RWPE2 (cell line): ENCODE measurements at regions not wholly inside any gene's neighbourhood (a gene's known extent, or its start where the extent isn't known, plus 50 kb on each side); places are given as distances from the start of the nearest gene placed in this dataset.

ENCODE experiments used
- ATAC-seq: fragments of 200-7000 bp; cut with Tn5 transposase; 3 replicates; pipeline ENCODE4 v1.9.1; 2021; ENCODE audit warnings: low read depth
- DNase-seq: peaks from one replicate; pipeline ENCODE4 v3.0.0-alpha.2; 2020; ENCODE audit warnings: low spot score
- H3K27ac ChIP-seq: fragments of 450-650 bp; 2 replicates; pipeline ENCODE4 v1.5.1; 2017; ENCODE audit warnings: mild to moderate bottlenecking; ENCODE audit not compliant: poor library complexity, severe bottlenecking
- H3K27me3 ChIP-seq: fragments of 250-450 bp; sonication (Bioruptor Pico); 2 replicates; pipeline ENCODE4 v1.5.1; 2021; ENCODE audit warnings: mild to moderate bottlenecking, moderate library complexity; ENCODE audit not compliant: insufficient read depth, poor library complexity, severe bottlenecking
- H3K36me3 ChIP-seq: fragments of 250-450 bp; sonication (Bioruptor Pico); 2 replicates; pipeline ENCODE4 v1.5.1; 2020; ENCODE audit warnings: low read depth, mild to moderate bottlenecking, moderate library complexity
- H3K4me1 ChIP-seq: fragments of 250-450 bp; sonication (Bioruptor Pico); 2 replicates; pipeline ENCODE4 v1.5.1; 2021; ENCODE audit warnings: mild to moderate bottlenecking, moderate library complexity; ENCODE audit not compliant: insufficient read depth, poor library complexity, severe bottlenecking
- H3K4me3 ChIP-seq: fragments of 250-450 bp; sonication (Bioruptor Pico); 2 replicates; pipeline ENCODE4 v1.5.1; 2021; ENCODE audit warnings: mild to moderate bottlenecking, moderate library complexity; ENCODE audit not compliant: severe bottlenecking
- H3K9me3 ChIP-seq: fragments of 250-450 bp; sonication (Bioruptor Pico); 2 replicates; pipeline ENCODE4 v1.5.1; 2021; ENCODE audit warnings: mild to moderate bottlenecking, moderate library complexity; ENCODE audit not compliant: severe bottlenecking
- CTCF ChIP-seq: fragments of 450-650 bp; IDR thresholded peaks from one replicate; pipeline ENCODE4 v1.5.1; 2017; ENCODE audit warnings: mild to moderate bottlenecking, moderate library complexity; ENCODE audit not compliant: poor library complexity, severe bottlenecking

- H3K27ac ChIP-seq, result no peak overlapping the region
- no peaks in the 10 kb centered on the region for H3K36me3 ChIP-seq
- ATAC-seq (no peak), DNase-seq (no peak)
- no peaks in the 10 kb centered on the region for H3K27me3 ChIP-seq
- no peaks in the 10 kb centered on the region for H3K9me3 ChIP-seq
- no peak for TF ChIP-seq CTCF
- H3K4me3 ChIP-seq, result no peak overlapping the region
- H3K4me1 ChIP-seq, result no peaks in the 10 kb centered on the region
Observed at GRCh38 chr15:56844471-56844870, 74.0 kb upstream of the TCF12 start.

GRCh38 chr15:56839641-56840040 lies 78.8 kb upstream of the TCF12 start:
- H3K4me3 ChIP-seq, result no peak overlapping the region
- H3K27ac ChIP-seq, result no peak overlapping the region
- H3K4me1 ChIP-seq, result no peaks in the 10 kb centered on the region
- ATAC-seq (no peak), DNase-seq (no peak)
- no peaks in the 10 kb centered on the region for H3K27me3 ChIP-seq
- TF ChIP-seq CTCF, result no peak
- H3K36me3 ChIP-seq, result no peaks in the 10 kb centered on the region
- H3K9me3 ChIP-seq, result no peaks in the 10 kb centered on the region

GRCh38 chr15:56839099-56839498 lies 79.3 kb upstream of the TCF12 start:
- TF ChIP-seq CTCF, result no peak
- DNase-seq (no peak), ATAC-seq (no peak)
- Histone ChIP-seq H3K4me1 (no peaks in the 10 kb centered on the region), H3K27me3 (no peaks in the 10 kb centered on the region), H3K9me3 (no peaks in the 10 kb centered on the region), H3K36me3 (no peaks in the 10 kb centered on the region), H3K4me3 (no peak overlapping the region), H3K27ac (no peak overlapping the region)

GRCh38 chr15:56838085-56838484 lies 80.4 kb upstream of the TCF12 start:
- Histone ChIP-seq H3K4me1 (no peaks in the 10 kb centered on the region), H3K4me3 (no peak overlapping the region), H3K27me3 (no peaks in the 10 kb centered on the region), H3K36me3 (no peaks in the 10 kb centered on the region), H3K27ac (no peak overlapping the region), H3K9me3 (no peaks in the 10 kb centered on the region)
- TF ChIP-seq CTCF, result no peak
- ATAC-seq (no peak), DNase-seq (no peak)

GRCh38 chr15:56837273-56837672 lies 81.2 kb upstream of the TCF12 start:
- DNase-seq (no peak), ATAC-seq (no peak; the same call in 2 of the 3 replicates)
- no peaks in the 10 kb centered on the region for H3K36me3 ChIP-seq
- no peaks in the 10 kb centered on the region for H3K9me3 ChIP-seq
- H3K27ac ChIP-seq, result no peak overlapping the region
- H3K4me1 ChIP-seq, result no peaks in the 10 kb centered on the region
- no peak overlapping the region for H3K4me3 ChIP-seq
- no peaks in the 10 kb centered on the region for H3K27me3 ChIP-seq
- TF ChIP-seq CTCF, result no peak
